Upper lobe of right lung (tissue), 1 donor: ENCODE measurements at regions not wholly inside any gene's neighbourhood (a gene's known extent, or its start where the extent isn't known, plus 50 kb on each side); places are given as distances from the start of the nearest gene placed in this dataset.
"Not testable (repeated sequence)": the region's sequence is repeated elsewhere in the genome, so short reads cannot be mapped to it uniquely, and the experiment has no call there.

Source experiments
- ATAC-seq: fragments of 200-7000 bp; cut with Tn5 transposase; one replicate; pipeline ENCODE4 v1.9.1; 2020; ENCODE audit warnings: mild to moderate bottlenecking, moderate library complexity
- DNase-seq: peaks from one replicate; pipeline ENCODE4 v3.0.0-alpha.2; 2020
- H3K27ac ChIP-seq: fragments of 200-600 bp; one replicate; pipeline ENCODE4 v1.8.0; 2022
- H3K27me3 ChIP-seq: fragments of 200-600 bp; one replicate; pipeline ENCODE4 v1.8.0; 2022; ENCODE audit warnings: mild to moderate bottlenecking
- H3K36me3 ChIP-seq: fragments of 200-600 bp; one replicate; pipeline ENCODE4 v1.8.0; 2022
- H3K4me1 ChIP-seq: fragments of 200-600 bp; one replicate; pipeline ENCODE4 v1.8.0; 2022
- H3K4me3 ChIP-seq: fragments of 200-600 bp; one replicate; pipeline ENCODE4 v1.8.0; 2022; ENCODE audit warnings: mild to moderate bottlenecking
- H3K9me3 ChIP-seq: fragments of 200-600 bp; one replicate; pipeline ENCODE4 v1.8.0; 2022
- CTCF ChIP-seq: fragments of 200-600 bp; IDR thresholded peaks from one replicate; pipeline ENCODE4 v1.8.0; 2022; ENCODE audit warnings: antibody characterized with exemption
- intact Hi-C: fragments of 100-400 bp; cut with DNase I; formaldehyde crosslinking; loops from one replicate; pipeline ENCODE4 v1.11.0; 2022
- donor health status: DM: no; HTN: yes; CAD: no; lungs with severe emphysema.

GRCh38 chr7:148515728-148516695 is 74.6 kb upstream of the C7orf33 start:
- ATAC-seq, result no peak
- TF ChIP-seq CTCF, result no peak
- H3K36me3 ChIP-seq, result no peaks in the 10 kb centered on the region
- no peaks in the 10 kb centered on the region for H3K4me1 ChIP-seq
- H3K4me3 ChIP-seq, result no peak overlapping the region
- H3K9me3 ChIP-seq, result no peaks in the 10 kb centered on the region
- intact Hi-C loops, result no loop called here
- no peak for DNase-seq
- H3K27ac ChIP-seq, result no peak overlapping the region
- H3K27me3 ChIP-seq, result peaks cover 4% of the 10 kb centered on the region

- ATAC-seq, H3K4me1 ChIP-seq, H3K27me3 ChIP-seq, H3K9me3 ChIP-seq, intact Hi-C loops, DNase-seq, H3K4me3 ChIP-seq, H3K36me3 ChIP-seq, H3K27ac ChIP-seq: not testable (repeated sequence)
Measured at GRCh38 chr7:148519386-148519785, 71.2 kb upstream of the C7orf33 start.

GRCh38 chr7:148521271-148521670 is 69.3 kb upstream of the C7orf33 start:
- intact Hi-C loops, result no loop called here
- no peak for DNase-seq
- no peak for TF ChIP-seq CTCF
- ATAC-seq, result no peak
- no peaks in the 10 kb centered on the region for H3K4me1 ChIP-seq
- no peaks in the 10 kb centered on the region for H3K36me3 ChIP-seq
- no peaks in the 10 kb centered on the region for H3K9me3 ChIP-seq
- no peak overlapping the region for H3K4me3 ChIP-seq
- no peak overlapping the region for H3K27ac ChIP-seq
- no peaks in the 10 kb centered on the region for H3K27me3 ChIP-seq

GRCh38 chr7:148523550-148523949 is 67.0 kb upstream of the C7orf33 start:
- Histone ChIP-seq H3K27me3 (no peaks in the 10 kb centered on the region), H3K27ac (no peak overlapping the region), H3K4me1 (no peaks in the 10 kb centered on the region), H3K9me3 (no peaks in the 10 kb centered on the region), H3K36me3 (no peaks in the 10 kb centered on the region), H3K4me3 (no peak overlapping the region)
- intact Hi-C loops, result no loop called here
- DNase-seq, result no peak
- no peak for TF ChIP-seq CTCF
- ATAC-seq, result no peak

- Histone ChIP-seq H3K27me3 (no peaks in the 10 kb centered on the region), H3K4me3 (no peak overlapping the region), H3K4me1 (no peaks in the 10 kb centered on the region), H3K27ac (no peak overlapping the region), H3K9me3 (no peaks in the 10 kb centered on the region), H3K36me3 (no peaks in the 10 kb centered on the region)
- intact Hi-C loops, result no loop called here
- DNase-seq (no peak), ATAC-seq (no peak)
- TF ChIP-seq CTCF, result no peak
Measured at GRCh38 chr7:148524479-148525224, 65.9 kb upstream of the C7orf33 start.

GRCh38 chr7:148527717-148528168 is 62.8 kb upstream of the C7orf33 start:
- ATAC-seq (peak; percentile 98), DNase-seq (peak; percentile 79)

More at GRCh38 chr7:148527717-148528168, 62.8 kb upstream of the C7orf33 start:
- Histone ChIP-seq H3K9me3 (no peaks in the 10 kb centered on the region), H3K4me1 (no peaks in the 10 kb centered on the region), H3K4me3 (no peak overlapping the region), H3K27ac (no peak overlapping the region), H3K36me3 (no peaks in the 10 kb centered on the region), H3K27me3 (no peaks in the 10 kb centered on the region)
- intact Hi-C loops, result no loop called here
- TF ChIP-seq CTCF, result peak; percentile 69
